ENCODE measurements at regions not wholly inside any gene's neighbourhood (a gene's known extent, or its start where the extent isn't known, plus 50 kb on each side); places are given as distances from the start of the nearest gene placed in this dataset.

GRCh38 chr12:3987571-3987970 is 114.4 kb upstream of the PARP11 start:
- DNase-seq, result no peak

GRCh38 chr12:3980504-3981272 is 107.5 kb upstream of the PARP11 start:
- DNase-seq, result no peak

GRCh38 chr12:3977621-3978020 is 104.4 kb upstream of the PARP11 start:
- no peak for DNase-seq

GRCh38 chr12:3976351-3976938 is 103.2 kb upstream of the PARP11 start:
- DNase-seq, result no peak

GRCh38 chr12:3975652-3976051 is 102.5 kb upstream of the PARP11 start:
- DNase-seq, result no peak

- no peak for DNase-seq
Measured at GRCh38 chr12:3974883-3975282, 101.7 kb upstream of the PARP11 start.

- no peak for DNase-seq
Measured at GRCh38 chr12:3973973-3974644, 100.9 kb upstream of the PARP11 start.

- no peak for DNase-seq
Measured at GRCh38 chr12:3973269-3973884, 100.2 kb upstream of the PARP11 start.

GRCh38 chr12:3972576-3972975 is 99.4 kb upstream of the PARP11 start:
- DNase-seq, result no peak

- no peak for DNase-seq
Measured at GRCh38 chr12:3968523-3968922, 95.3 kb upstream of the PARP11 start.

GRCh38 chr12:3967556-3968160 is 94.5 kb upstream of the PARP11 start:
- no peak for DNase-seq

GRCh38 chr12:3966376-3966775 is 93.2 kb upstream of the PARP11 start:
- no peak for DNase-seq

- no peak for DNase-seq
Measured at GRCh38 chr12:3965046-3965445, 91.8 kb upstream of the PARP11 start.

GRCh38 chr12:3964439-3964838 is 91.2 kb upstream of the PARP11 start:
- no peak for DNase-seq

- no peak for DNase-seq
Measured at GRCh38 chr12:3962631-3963483, 89.7 kb upstream of the PARP11 start.

GRCh38 chr12:3961591-3961990 is 88.4 kb upstream of the PARP11 start:
- DNase-seq, result no peak

GRCh38 chr12:3959799-3960560 is 86.8 kb upstream of the PARP11 start:
- no peak for DNase-seq

- DNase-seq, result no peak
Measured at GRCh38 chr12:3958534-3958933, 85.3 kb upstream of the PARP11 start.

GRCh38 chr12:3951380-3952135 is 78.4 kb upstream of the PARP11 start:
- no peak for DNase-seq

- DNase-seq, result no peak
Measured at GRCh38 chr12:3950714-3951320, 77.6 kb upstream of the PARP11 start.
